BJ (cell line): ENCODE measurements at regions not wholly inside any gene's neighbourhood (a gene's known extent, or its start where the extent isn't known, plus 50 kb on each side); places are given as distances from the start of the nearest gene placed in this dataset.

ENCODE experiments used
- CTCF ChIA-PET: fragments of 350-600 bp; formaldehyde crosslinking; extraction: SDS; loops from one replicate; lab custom pipeline; 2021; ENCODE audit warnings: antibody characterized with exemption, inconsistent platforms; lab: Yijun Ruan, JAX
- POLR2A ChIA-PET: fragments of 300-600 bp; sonication (Branson Sonifier 250); formaldehyde crosslinking; extraction: SDS; loops from one replicate; lab custom pipeline; 2021; ENCODE audit warnings: antibody characterized with exemption; lab: Charles Lee
- DNase-seq: peaks from one replicate; pipeline ENCODE4 v3.0.0-alpha.2; 2011; ENCODE audit warnings: low read depth
- H3K27me3 ChIP-seq: 2 replicates; pipeline ENCODE4 v1.6.0; 2011; ENCODE audit warnings: low read length; ENCODE audit not compliant: control insufficient read depth, insufficient read depth
- H3K36me3 ChIP-seq: 2 replicates; pipeline ENCODE4 v1.5.1; 2011; ENCODE audit warnings: low read length; ENCODE audit not compliant: control insufficient read depth, insufficient read depth
- H3K4me3 ChIP-seq: 2 replicates; pipeline ENCODE4 v1.5.1; 2011; ENCODE audit warnings: low read depth, mild to moderate bottlenecking, control low read depth, low read length
- TF ChIP-seq, protein P1 (sequence below): IDR thresholded peaks from 2 replicates; pipeline ENCODE4 v1.5.1; 2011; ENCODE audit warnings: low read depth, mild to moderate bottlenecking, control low read depth, inconsistent platforms, low read length, moderate library complexity; ENCODE audit not compliant: insufficient read depth

- H3K27me3 ChIP-seq, result no peaks in the 10 kb centered on the region
- ChIA-PET POLR2A (no interaction called here), CTCF (interaction anchor here (0.6 kb wide), 1 partner anchor 401 kb away, joined by 3 read pairs; no protein-coding TSS in a partner anchor)
- no peak for DNase-seq
- TF ChIP-seq, protein P1, sequence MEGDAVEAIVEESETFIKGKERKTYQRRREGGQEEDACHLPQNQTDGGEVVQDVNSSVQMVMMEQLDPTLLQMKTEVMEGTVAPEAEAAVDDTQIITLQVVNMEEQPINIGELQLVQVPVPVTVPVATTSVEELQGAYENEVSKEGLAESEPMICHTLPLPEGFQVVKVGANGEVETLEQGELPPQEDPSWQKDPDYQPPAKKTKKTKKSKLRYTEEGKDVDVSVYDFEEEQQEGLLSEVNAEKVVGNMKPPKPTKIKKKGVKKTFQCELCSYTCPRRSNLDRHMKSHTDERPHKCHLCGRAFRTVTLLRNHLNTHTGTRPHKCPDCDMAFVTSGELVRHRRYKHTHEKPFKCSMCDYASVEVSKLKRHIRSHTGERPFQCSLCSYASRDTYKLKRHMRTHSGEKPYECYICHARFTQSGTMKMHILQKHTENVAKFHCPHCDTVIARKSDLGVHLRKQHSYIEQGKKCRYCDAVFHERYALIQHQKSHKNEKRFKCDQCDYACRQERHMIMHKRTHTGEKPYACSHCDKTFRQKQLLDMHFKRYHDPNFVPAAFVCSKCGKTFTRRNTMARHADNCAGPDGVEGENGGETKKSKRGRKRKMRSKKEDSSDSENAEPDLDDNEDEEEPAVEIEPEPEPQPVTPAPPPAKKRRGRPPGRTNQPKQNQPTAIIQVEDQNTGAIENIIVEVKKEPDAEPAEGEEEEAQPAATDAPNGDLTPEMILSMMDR, result no peak
- no peaks in the 10 kb centered on the region for H3K36me3 ChIP-seq
- no peak overlapping the region for H3K4me3 ChIP-seq
Measured at GRCh38 chr3:72475258-72476138, 372.7 kb downstream of the SHQ1 start.

- no peak for DNase-seq
- POLR2A ChIA-PET, result no interaction called here
- H3K36me3 ChIP-seq, result no peaks in the 10 kb centered on the region
- no peak overlapping the region for H3K4me3 ChIP-seq
- TF ChIP-seq, protein P1, result no peak
- CTCF ChIA-PET, result no interaction called here
- H3K27me3 ChIP-seq, result no peaks in the 10 kb centered on the region
Measured at GRCh38 chr3:72474775-72475174, 373.5 kb downstream of the SHQ1 start.

DNA sequence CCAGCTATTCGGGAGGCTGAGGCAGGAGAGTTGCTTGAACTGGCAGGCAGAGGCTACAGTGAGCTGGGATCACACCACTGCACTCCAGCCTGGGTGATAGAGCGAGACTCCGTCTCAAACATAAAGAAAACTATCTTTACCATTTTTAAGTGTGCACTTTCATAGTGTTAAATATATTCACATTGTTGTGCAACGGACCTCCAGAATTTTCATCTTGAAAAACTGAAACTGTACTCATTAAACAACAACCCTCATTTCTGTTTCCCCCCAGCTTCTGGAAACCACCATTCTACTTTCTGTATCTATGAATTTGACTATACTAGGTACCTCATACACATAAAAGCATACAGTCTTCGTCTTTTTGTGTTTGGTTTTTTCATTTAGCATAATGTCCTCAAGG is 375.1 kb downstream of the SHQ1 start:
- TF ChIP-seq, protein P1, result no peak
- no peak for DNase-seq
- Histone ChIP-seq H3K27me3 (no peaks in the 10 kb centered on the region), H3K36me3 (no peaks in the 10 kb centered on the region), H3K4me3 (no peak overlapping the region)
- CTCF ChIA-PET, result no interaction called here
- POLR2A ChIA-PET, result no interaction called here

GRCh38 chr3:72470904-72471417 is 377.3 kb downstream of the SHQ1 start:
- CTCF ChIA-PET, result interaction anchor here (1.4 kb wide), 1 partner anchor 8 kb away, joined by 4 read pairs; no protein-coding TSS in a partner anchor
- DNase-seq, result no peak
- POLR2A ChIA-PET, result no interaction called here
- TF ChIP-seq, protein P1, result no peak
- Histone ChIP-seq H3K36me3 (no peaks in the 10 kb centered on the region), H3K27me3 (peaks cover 5% of the 10 kb centered on the region), H3K4me3 (no peak overlapping the region)

DNA sequence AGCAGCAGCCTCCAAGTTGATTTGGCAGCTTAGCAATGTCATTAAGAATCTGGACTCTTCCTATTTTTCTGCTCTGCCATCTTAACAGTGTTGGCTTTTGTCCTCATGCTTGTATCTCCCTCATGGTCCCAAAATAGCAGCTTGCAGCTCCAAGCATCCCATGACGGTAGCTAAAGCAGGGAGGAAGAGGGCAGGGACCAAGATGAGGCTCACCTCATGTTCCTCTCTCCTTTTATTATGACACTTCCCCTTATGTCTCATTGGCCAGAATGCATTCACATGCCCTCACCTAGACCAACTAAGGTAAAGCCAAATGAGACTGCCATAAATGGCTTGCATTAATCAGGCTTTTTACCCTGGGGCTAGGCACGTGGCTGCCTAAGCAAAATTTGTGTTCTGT is 382.4 kb downstream of the SHQ1 start:
- Histone ChIP-seq H3K27me3 (peaks cover 14% of the 10 kb centered on the region), H3K36me3 (no peaks in the 10 kb centered on the region), H3K4me3 (no peak overlapping the region)
- no peak for DNase-seq
- POLR2A ChIA-PET, result no interaction called here
- TF ChIP-seq, protein P1, result no peak
- CTCF ChIA-PET, result no interaction called here
